ENCODE measurements at regions not wholly inside any gene's neighbourhood (a gene's known extent, or its start where the extent isn't known, plus 50 kb on each side); places are given as distances from the start of the nearest gene placed in this dataset.
"Not testable (repeated sequence)": the region's sequence is repeated elsewhere in the genome, so short reads cannot be mapped to it uniquely, and the experiment has no call there.

GRCh38 chr11:92128026-92128425 lies 96.6 kb upstream of the FAT3 start:
- DNase-seq (ENCODE audit: low read depth): no peak
- in situ Hi-C loops (cut with HindIII; ENCODE audit: low pct_unique_long_range_greater_than_20kb, low sequenced_read_pairs): no loop called here

- in situ Hi-C loops (cut with HindIII; ENCODE audit: low pct_unique_long_range_greater_than_20kb, low sequenced_read_pairs): no loop called here
- no peak for DNase-seq (ENCODE audit: low read depth)
Measured at GRCh38 chr11:92125321-92125720, 99.3 kb upstream of the FAT3 start.

GRCh38 chr11:92123540-92123939 lies 101.1 kb upstream of the FAT3 start:
- DNase-seq (ENCODE audit: low read depth): no peak
- in situ Hi-C loops (cut with HindIII; ENCODE audit: low pct_unique_long_range_greater_than_20kb, low sequenced_read_pairs): no loop called here

- in situ Hi-C loops (cut with HindIII; ENCODE audit: low pct_unique_long_range_greater_than_20kb, low sequenced_read_pairs): no loop called here
- DNase-seq (ENCODE audit: low read depth): no peak
Measured at GRCh38 chr11:92122561-92122960, 102.1 kb upstream of the FAT3 start.

- DNase-seq (ENCODE audit: low read depth): no peak
- in situ Hi-C loops (cut with HindIII; ENCODE audit: low pct_unique_long_range_greater_than_20kb, low sequenced_read_pairs): no loop called here
Measured at GRCh38 chr11:92111287-92111686, 113.3 kb upstream of the FAT3 start.

- no peak for DNase-seq (ENCODE audit: low read depth)
- in situ Hi-C loops (cut with HindIII; ENCODE audit: low pct_unique_long_range_greater_than_20kb, low sequenced_read_pairs): no loop called here
Measured at GRCh38 chr11:92109466-92109865, 115.2 kb upstream of the FAT3 start.

GRCh38 chr11:92107331-92107730 lies 117.3 kb upstream of the FAT3 start:
- DNase-seq (ENCODE audit: low read depth): no peak
- in situ Hi-C loops (cut with HindIII; ENCODE audit: low pct_unique_long_range_greater_than_20kb, low sequenced_read_pairs): no loop called here

GRCh38 chr11:92104349-92104748 lies 120.3 kb upstream of the FAT3 start:
- no peak for DNase-seq (ENCODE audit: low read depth)
- in situ Hi-C loops (cut with HindIII; ENCODE audit: low pct_unique_long_range_greater_than_20kb, low sequenced_read_pairs): no loop called here

- no peak for DNase-seq (ENCODE audit: low read depth)
- in situ Hi-C loops (cut with HindIII; ENCODE audit: low pct_unique_long_range_greater_than_20kb, low sequenced_read_pairs): no loop called here
Measured at GRCh38 chr11:92101920-92102319, 122.7 kb upstream of the FAT3 start.

- no peak for DNase-seq (ENCODE audit: low read depth)
- in situ Hi-C loops (cut with HindIII; ENCODE audit: low pct_unique_long_range_greater_than_20kb, low sequenced_read_pairs): no loop called here
Measured at GRCh38 chr11:92099183-92099582, 125.4 kb upstream of the FAT3 start.

- in situ Hi-C loops (cut with HindIII; ENCODE audit: low pct_unique_long_range_greater_than_20kb, low sequenced_read_pairs): no loop called here
- DNase-seq (ENCODE audit: low read depth): no peak
Measured at GRCh38 chr11:92098172-92098571, 126.4 kb upstream of the FAT3 start.

- DNase-seq (ENCODE audit: low read depth): no peak
- in situ Hi-C loops (cut with HindIII; ENCODE audit: low pct_unique_long_range_greater_than_20kb, low sequenced_read_pairs): no loop called here
Measured at GRCh38 chr11:92087725-92088537, 136.7 kb upstream of the FAT3 start.

- no peak for DNase-seq (ENCODE audit: low read depth)
- in situ Hi-C loops (cut with HindIII; ENCODE audit: low pct_unique_long_range_greater_than_20kb, low sequenced_read_pairs): no loop called here
Measured at GRCh38 chr11:92083123-92083522, 141.5 kb upstream of the FAT3 start.

GRCh38 chr11:92082652-92083051 lies 142.0 kb upstream of the FAT3 start:
- in situ Hi-C loops (cut with HindIII; ENCODE audit: low pct_unique_long_range_greater_than_20kb, low sequenced_read_pairs): no loop called here
- DNase-seq (ENCODE audit: low read depth): no peak

- DNase-seq (ENCODE audit: low read depth); in situ Hi-C loops (cut with HindIII; ENCODE audit: low pct_unique_long_range_greater_than_20kb, low sequenced_read_pairs): not testable (repeated sequence)
Measured at GRCh38 chr11:92074498-92074897, 150.1 kb upstream of the FAT3 start.

- in situ Hi-C loops (cut with HindIII; ENCODE audit: low pct_unique_long_range_greater_than_20kb, low sequenced_read_pairs): no loop called here
- no peak for DNase-seq (ENCODE audit: low read depth)
Measured at GRCh38 chr11:92071660-92072059, 153.0 kb upstream of the FAT3 start.

- in situ Hi-C loops (cut with HindIII; ENCODE audit: low pct_unique_long_range_greater_than_20kb, low sequenced_read_pairs): no loop called here
- no peak for DNase-seq (ENCODE audit: low read depth)
Measured at GRCh38 chr11:92070026-92070889, 154.4 kb upstream of the FAT3 start.

- in situ Hi-C loops (cut with HindIII; ENCODE audit: low pct_unique_long_range_greater_than_20kb, low sequenced_read_pairs): no loop called here
- DNase-seq (ENCODE audit: low read depth): no peak
Measured at GRCh38 chr11:92067016-92067415, 157.6 kb upstream of the FAT3 start.

GRCh38 chr11:92061456-92062062 lies 163.1 kb upstream of the FAT3 start:
- in situ Hi-C loops (cut with HindIII; ENCODE audit: low pct_unique_long_range_greater_than_20kb, low sequenced_read_pairs): no loop called here
- DNase-seq (ENCODE audit: low read depth): no peak

Measured in Caki2 (cell line).